ENCODE measurements at regions not wholly inside any gene's neighbourhood (a gene's known extent, or its start where the extent isn't known, plus 50 kb on each side); places are given as distances from the start of the nearest gene placed in this dataset.

- TF ChIP-seq ZNF532 (CRISPR knock-in tag; IDR thresholded peaks at IDR 0.05; ENCODE audit: borderline replicate concordance) (no peak), IRF1 (CRISPR knock-in tag; IDR thresholded peaks at IDR 0.05) (no peak), HMGA2 (CRISPR knock-in tag; IDR thresholded peaks at IDR 0.05) (no peak), MXD4 (CRISPR knock-in tag; IDR thresholded peaks at IDR 0.05; ENCODE audit: borderline replicate concordance) (no peak)
Observed at GRCh38 chr5:12626556-12626955, 722.3 kb upstream of the CTNND2 start (continued).

- Mint-ChIP-seq H3K4me3 (peak overlapping the region; percentile 73), H3K27me3 (ENCODE audit: low read depth) (no peaks in the 10 kb centered on the region), H3K27ac (peak overlapping the region; percentile 93), H3K4me1 (peaks cover 78% of the 10 kb centered on the region), H3K36me3 (peaks cover 42% of the 10 kb centered on the region), H3K9me3 (peaks cover 2% of the 10 kb centered on the region)
- DNase-seq (ENCODE audit: low spot score) = no peak
- TF ChIP-seq NFE2L1 (CRISPR knock-in tag; IDR thresholded peaks at IDR 0.05) (no peak), SMAD3 (CRISPR knock-in tag; IDR thresholded peaks at IDR 0.05; ENCODE audit: borderline replicate concordance) (no peak), CREB1 (CRISPR knock-in tag; IDR thresholded peaks at IDR 0.05) (no peak), ZSCAN18 (CRISPR knock-in tag; IDR thresholded peaks at IDR 0.05) (no peak), ZNF281 (CRISPR knock-in tag; IDR thresholded peaks at IDR 0.05) (no peak), STAT6 (CRISPR knock-in tag; conservative IDR thresholded peaks at IDR 0.05; ENCODE audit: low read depth) (no peak), NFATC4 (CRISPR knock-in tag; IDR thresholded peaks at IDR 0.05) (no peak), NR3C1 (CRISPR knock-in tag; conservative IDR thresholded peaks at IDR 0.05; ENCODE audit: low read depth) (no peak), ZNF232 (CRISPR knock-in tag; IDR thresholded peaks at IDR 0.05) (no peak), SMAD4 (CRISPR knock-in tag; IDR thresholded peaks at IDR 0.05) (no peak), TCF7 (CRISPR knock-in tag; IDR thresholded peaks at IDR 0.05; ENCODE audit: low read depth) (no peak), ZNF396 (CRISPR knock-in tag; IDR thresholded peaks at IDR 0.05; ENCODE audit: borderline replicate concordance) (no peak), GRHL2 (CRISPR knock-in tag; IDR thresholded peaks at IDR 0.05; ENCODE audit: insufficient replicate concordance, severe bottlenecking) (no peak), GABPB1 (CRISPR knock-in tag; IDR thresholded peaks at IDR 0.05) (no peak), USF1 (CRISPR knock-in tag; IDR thresholded peaks at IDR 0.05) (no peak), ESRRA (CRISPR knock-in tag; IDR thresholded peaks at IDR 0.05; ENCODE audit: borderline replicate concordance) (no peak), ZBTB21 (CRISPR knock-in tag; IDR thresholded peaks at IDR 0.05; ENCODE audit: borderline replicate concordance) (no peak)
- ChIA-PET POLR2A (no interaction called here), CTCF (no interaction called here)
- ATAC-seq = no peak
Observed at GRCh38 chr5:12625667-12626263, 721.5 kb upstream of the CTNND2 start.

Measured in WTC11 (cell line).